ENCODE measurements at regions not wholly inside any gene's neighbourhood (a gene's known extent, or its start where the extent isn't known, plus 50 kb on each side); places are given as distances from the start of the nearest gene placed in this dataset.

DNA sequence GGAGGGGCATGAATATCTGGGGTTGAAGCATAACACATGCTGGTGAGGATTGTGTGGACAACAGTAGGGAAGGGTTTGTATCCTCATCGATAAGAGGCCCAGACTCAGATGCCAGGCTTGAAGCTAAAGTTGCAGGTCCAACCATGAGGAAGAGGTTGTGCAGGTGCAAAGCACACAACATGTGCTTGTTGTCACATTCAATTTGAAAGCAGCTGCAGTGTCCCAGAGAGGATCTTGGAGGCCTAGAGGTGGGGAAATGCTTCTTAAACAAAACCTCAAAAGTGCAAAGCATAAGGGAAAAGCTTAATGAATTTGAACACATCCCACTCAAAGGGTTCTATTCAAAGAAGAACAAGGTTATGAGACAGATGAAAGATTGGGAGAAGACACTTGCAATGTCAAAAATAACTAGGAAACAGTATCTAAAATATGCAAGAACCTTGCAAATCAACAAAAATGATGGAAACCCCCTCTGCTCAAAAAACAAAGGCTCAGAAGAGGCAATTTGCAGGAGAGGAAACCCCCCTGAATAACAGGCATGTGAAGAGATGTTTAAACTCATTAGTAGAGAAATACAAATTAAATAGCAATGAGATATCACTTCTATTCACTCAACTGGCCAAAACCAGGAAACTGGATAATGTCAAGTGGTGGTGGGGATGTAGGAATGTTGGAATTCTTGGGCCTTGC, 187.1 kb downstream of the KATNAL1 start:
- Histone ChIP-seq H3K36me3 (ENCODE audit: control insufficient read depth in 2 of 2, insufficient read depth in 1 of 2, low read length in 2 of 2) (no peaks in the 10 kb centered on the region), H3K4me1 (ENCODE audit: control insufficient read depth, insufficient read depth, low read length) (no peaks in the 10 kb centered on the region), H3K4me3 (ENCODE audit: low read depth, low read length) (no peak overlapping the region), H3K9me3 (ENCODE audit: control insufficient read depth, insufficient read depth, low read depth, low read length) (no peaks in the 10 kb centered on the region), H3K27ac (ENCODE audit: extremely low read depth, low read depth, low read length) (no peak overlapping the region)
- TF ChIP-seq YY1 (tag by site-specific recombination; IDR thresholded peaks at IDR 0.05) (no peak), ZNF768 (tag by site-specific recombination; IDR thresholded peaks at IDR 0.05) (no peak), ZNF707 (tag by site-specific recombination; IDR thresholded peaks at IDR 0.05) (no peak), ZNF621 (tag by site-specific recombination; IDR thresholded peaks at IDR 0.05) (no peak), RBAK (tag by site-specific recombination; IDR thresholded peaks at IDR 0.05) (no peak), KLF8 (tag by site-specific recombination; IDR thresholded peaks at IDR 0.05) (no peak), SP7 (tag by site-specific recombination; IDR thresholded peaks at IDR 0.05) (no peak), ZNF600 (tag by site-specific recombination; IDR thresholded peaks at IDR 0.05) (no peak)
- TF ChIP-seq, protein P1, sequence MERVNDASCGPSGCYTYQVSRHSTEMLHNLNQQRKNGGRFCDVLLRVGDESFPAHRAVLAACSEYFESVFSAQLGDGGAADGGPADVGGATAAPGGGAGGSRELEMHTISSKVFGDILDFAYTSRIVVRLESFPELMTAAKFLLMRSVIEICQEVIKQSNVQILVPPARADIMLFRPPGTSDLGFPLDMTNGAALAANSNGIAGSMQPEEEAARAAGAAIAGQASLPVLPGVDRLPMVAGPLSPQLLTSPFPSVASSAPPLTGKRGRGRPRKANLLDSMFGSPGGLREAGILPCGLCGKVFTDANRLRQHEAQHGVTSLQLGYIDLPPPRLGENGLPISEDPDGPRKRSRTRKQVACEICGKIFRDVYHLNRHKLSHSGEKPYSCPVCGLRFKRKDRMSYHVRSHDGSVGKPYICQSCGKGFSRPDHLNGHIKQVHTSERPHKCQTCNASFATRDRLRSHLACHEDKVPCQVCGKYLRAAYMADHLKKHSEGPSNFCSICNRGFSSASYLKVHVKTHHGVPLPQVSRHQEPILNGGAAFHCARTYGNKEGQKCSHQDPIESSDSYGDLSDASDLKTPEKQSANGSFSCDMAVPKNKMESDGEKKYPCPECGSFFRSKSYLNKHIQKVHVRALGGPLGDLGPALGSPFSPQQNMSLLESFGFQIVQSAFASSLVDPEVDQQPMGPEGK (tag by site-specific recombination; IDR thresholded peaks at IDR 0.05), result no peak
- TF ChIP-seq, protein P2, sequence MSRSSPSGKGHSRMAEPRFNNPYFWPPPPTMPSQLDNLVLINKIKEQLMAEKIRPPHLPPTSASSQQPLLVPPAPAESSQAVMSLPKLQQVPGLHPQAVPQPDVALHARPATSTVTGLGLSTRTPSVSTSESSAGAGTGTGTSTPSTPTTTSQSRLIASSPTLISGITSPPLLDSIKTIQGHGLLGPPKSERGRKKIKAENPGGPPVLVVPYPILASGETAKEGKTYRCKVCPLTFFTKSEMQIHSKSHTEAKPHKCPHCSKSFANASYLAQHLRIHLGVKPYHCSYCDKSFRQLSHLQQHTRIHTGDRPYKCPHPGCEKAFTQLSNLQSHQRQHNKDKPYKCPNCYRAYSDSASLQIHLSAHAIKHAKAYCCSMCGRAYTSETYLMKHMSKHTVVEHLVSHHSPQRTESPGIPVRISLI (tag by site-specific recombination; IDR thresholded peaks at IDR 0.05), result no peak
- TF ChIP-seq, protein P3, sequence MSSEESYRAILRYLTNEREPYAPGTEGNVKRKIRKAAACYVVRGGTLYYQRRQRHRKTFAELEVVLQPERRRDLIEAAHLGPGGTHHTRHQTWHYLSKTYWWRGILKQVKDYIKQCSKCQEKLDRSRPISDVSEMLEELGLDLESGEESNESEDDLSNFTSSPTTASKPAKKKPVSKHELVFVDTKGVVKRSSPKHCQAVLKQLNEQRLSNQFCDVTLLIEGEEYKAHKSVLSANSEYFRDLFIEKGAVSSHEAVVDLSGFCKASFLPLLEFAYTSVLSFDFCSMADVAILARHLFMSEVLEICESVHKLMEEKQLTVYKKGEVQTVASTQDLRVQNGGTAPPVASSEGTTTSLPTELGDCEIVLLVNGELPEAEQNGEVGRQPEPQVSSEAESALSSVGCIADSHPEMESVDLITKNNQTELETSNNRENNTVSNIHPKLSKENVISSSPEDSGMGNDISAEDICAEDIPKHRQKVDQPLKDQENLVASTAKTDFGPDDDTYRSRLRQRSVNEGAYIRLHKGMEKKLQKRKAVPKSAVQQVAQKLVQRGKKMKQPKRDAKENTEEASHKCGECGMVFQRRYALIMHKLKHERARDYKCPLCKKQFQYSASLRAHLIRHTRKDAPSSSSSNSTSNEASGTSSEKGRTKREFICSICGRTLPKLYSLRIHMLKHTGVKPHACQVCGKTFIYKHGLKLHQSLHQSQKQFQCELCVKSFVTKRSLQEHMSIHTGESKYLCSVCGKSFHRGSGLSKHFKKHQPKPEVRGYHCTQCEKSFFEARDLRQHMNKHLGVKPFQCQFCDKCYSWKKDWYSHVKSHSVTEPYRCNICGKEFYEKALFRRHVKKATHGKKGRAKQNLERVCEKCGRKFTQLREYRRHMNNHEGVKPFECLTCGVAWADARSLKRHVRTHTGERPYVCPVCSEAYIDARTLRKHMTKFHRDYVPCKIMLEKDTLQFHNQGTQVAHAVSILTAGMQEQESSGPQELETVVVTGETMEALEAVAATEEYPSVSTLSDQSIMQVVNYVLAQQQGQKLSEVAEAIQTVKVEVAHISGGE (tag by site-specific recombination; conservative IDR thresholded peaks at IDR 0.05; ENCODE audit: low read depth), result no peak
- TF ChIP-seq, protein P4, sequence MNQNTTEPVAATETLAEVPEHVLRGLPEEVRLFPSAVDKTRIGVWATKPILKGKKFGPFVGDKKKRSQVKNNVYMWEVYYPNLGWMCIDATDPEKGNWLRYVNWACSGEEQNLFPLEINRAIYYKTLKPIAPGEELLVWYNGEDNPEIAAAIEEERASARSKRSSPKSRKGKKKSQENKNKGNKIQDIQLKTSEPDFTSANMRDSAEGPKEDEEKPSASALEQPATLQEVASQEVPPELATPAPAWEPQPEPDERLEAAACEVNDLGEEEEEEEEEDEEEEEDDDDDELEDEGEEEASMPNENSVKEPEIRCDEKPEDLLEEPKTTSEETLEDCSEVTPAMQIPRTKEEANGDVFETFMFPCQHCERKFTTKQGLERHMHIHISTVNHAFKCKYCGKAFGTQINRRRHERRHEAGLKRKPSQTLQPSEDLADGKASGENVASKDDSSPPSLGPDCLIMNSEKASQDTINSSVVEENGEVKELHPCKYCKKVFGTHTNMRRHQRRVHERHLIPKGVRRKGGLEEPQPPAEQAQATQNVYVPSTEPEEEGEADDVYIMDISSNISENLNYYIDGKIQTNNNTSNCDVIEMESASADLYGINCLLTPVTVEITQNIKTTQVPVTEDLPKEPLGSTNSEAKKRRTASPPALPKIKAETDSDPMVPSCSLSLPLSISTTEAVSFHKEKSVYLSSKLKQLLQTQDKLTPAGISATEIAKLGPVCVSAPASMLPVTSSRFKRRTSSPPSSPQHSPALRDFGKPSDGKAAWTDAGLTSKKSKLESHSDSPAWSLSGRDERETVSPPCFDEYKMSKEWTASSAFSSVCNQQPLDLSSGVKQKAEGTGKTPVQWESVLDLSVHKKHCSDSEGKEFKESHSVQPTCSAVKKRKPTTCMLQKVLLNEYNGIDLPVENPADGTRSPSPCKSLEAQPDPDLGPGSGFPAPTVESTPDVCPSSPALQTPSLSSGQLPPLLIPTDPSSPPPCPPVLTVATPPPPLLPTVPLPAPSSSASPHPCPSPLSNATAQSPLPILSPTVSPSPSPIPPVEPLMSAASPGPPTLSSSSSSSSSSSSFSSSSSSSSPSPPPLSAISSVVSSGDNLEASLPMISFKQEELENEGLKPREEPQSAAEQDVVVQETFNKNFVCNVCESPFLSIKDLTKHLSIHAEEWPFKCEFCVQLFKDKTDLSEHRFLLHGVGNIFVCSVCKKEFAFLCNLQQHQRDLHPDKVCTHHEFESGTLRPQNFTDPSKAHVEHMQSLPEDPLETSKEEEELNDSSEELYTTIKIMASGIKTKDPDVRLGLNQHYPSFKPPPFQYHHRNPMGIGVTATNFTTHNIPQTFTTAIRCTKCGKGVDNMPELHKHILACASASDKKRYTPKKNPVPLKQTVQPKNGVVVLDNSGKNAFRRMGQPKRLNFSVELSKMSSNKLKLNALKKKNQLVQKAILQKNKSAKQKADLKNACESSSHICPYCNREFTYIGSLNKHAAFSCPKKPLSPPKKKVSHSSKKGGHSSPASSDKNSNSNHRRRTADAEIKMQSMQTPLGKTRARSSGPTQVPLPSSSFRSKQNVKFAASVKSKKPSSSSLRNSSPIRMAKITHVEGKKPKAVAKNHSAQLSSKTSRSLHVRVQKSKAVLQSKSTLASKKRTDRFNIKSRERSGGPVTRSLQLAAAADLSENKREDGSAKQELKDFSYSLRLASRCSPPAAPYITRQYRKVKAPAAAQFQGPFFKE (tag by site-specific recombination; IDR thresholded peaks at IDR 0.05; ENCODE audit: borderline replicate concordance), result no peak
- ChIA-PET CTCF (interaction anchor here (1.3 to 1.5 kb wide), 2 partner anchors 12 to 350 kb away, joined by 3 to 4 read pairs; no protein-coding TSS in a partner anchor), POLR2A (no interaction called here)
